HepG2 (cell line): ENCODE measurements at regions not wholly inside any gene's neighbourhood (a gene's known extent, or its start where the extent isn't known, plus 50 kb on each side); places are given as distances from the start of the nearest gene placed in this dataset.

Experiments used
- ATAC-seq: fragments of 200-7000 bp; cut with Tn5 transposase; 3 replicates; pipeline ENCODE4 v1.9.1; 2020; ENCODE audit warnings: mild to moderate bottlenecking, moderate library complexity
- BruUV-seq: library from RNA; stranded (reverse); fragments of 400-500 nt; replicated peaks from 2 replicates; lab custom pipeline; 2021; lab: Mats Ljungman, UMichigan
- CTCF ChIA-PET: fragments of 300-600 bp; formaldehyde crosslinking; extraction: SDS; loops from one replicate; lab custom pipeline; 2021; ENCODE audit warnings: low total read pairs, inconsistent platforms, low intra/inter-chr PET ratio; lab: Yijun Ruan, JAX
- POLR2A ChIA-PET: fragments of 350-600 bp; sonication (Branson Sonifier 250); formaldehyde crosslinking; loops from one replicate; lab custom pipeline; 2020; ENCODE audit warnings: antibody characterized with exemption, inconsistent platforms; lab: Yijun Ruan, JAX
- DNase-seq: peaks from one replicate; pipeline ENCODE4 v3.0.0-alpha.2; 2015; ENCODE audit warnings: low spot score
- FAIRE-seq: peaks from 3 replicates; lab custom pipeline; 2011; peaks lifted over from hg19 to GRCh38; lab: Jason Lieb, UNC
- H2AFZ ChIP-seq: one replicate; pipeline ENCODE4 v1.6.1; 2011; ENCODE audit warnings: low read length, inconsistent platforms
- H3K27ac ChIP-seq: fragments of 300-600 bp; 3 replicates; pipeline ENCODE4 v1.8.0; 2011; ENCODE audit warnings: mixed run types, mild to moderate bottlenecking, mixed read lengths, low read length, inconsistent platforms; ENCODE audit not compliant: insufficient read depth; ENCODE audit errors: extremely low read length
- H3K27me3 ChIP-seq, 2 experiments: fragments of 200-600 bp in 1 of 2; 2 replicates in 1 of 2; 3 replicates in 1 of 2; pipeline versions ENCODE4 v1.6.0 to v1.8.0; 2011; ENCODE audit warnings: low read length in 2 of 2, mild to moderate bottlenecking in 2 of 2, moderate library complexity in 2 of 2, inconsistent platforms in 1 of 2; ENCODE audit not compliant: insufficient read depth in 2 of 2, control insufficient read depth in 1 of 2
- H3K36me3 ChIP-seq, 2 experiments: fragments of 200-600 bp in 1 of 2; replicated peaks in 1 of 2; 2 replicates in 1 of 2; 3 replicates in 1 of 2; pipeline versions ENCODE4 v1.5.1 to v1.8.0; 2011; ENCODE audit warnings: low read length in 2 of 2, inconsistent platforms in 1 of 2; ENCODE audit not compliant: insufficient read depth in 2 of 2, control insufficient read depth in 1 of 2
- H3K4me1 ChIP-seq: 2 replicates; pipeline ENCODE4 v1.5.1; 2012; ENCODE audit warnings: low read length, inconsistent platforms; ENCODE audit not compliant: insufficient read depth
- H3K4me2 ChIP-seq: 2 replicates; pipeline ENCODE4 v1.6.0; 2011; ENCODE audit warnings: low read depth, low read length, inconsistent platforms
- H3K4me3 ChIP-seq, 3 experiments: fragments of 200-600 bp in 1 of 3; sonication (generic), shearing (Covaris generic) in 1 of 3; replicated peaks in 1 of 3; 2 replicates each; pipeline ENCODE4 v1.5.1; 2011 to 2016; ENCODE audit warnings: low read length in 3 of 3, inconsistent platforms in 2 of 3, low read depth in 2 of 3, mild to moderate bottlenecking in 2 of 3, control low read depth in 1 of 3, mixed read lengths in 1 of 3; ENCODE audit not compliant: insufficient read depth in 1 of 3
- H3K79me2 ChIP-seq: one replicate; pipeline ENCODE4 v1.6.1; 2011; ENCODE audit warnings: low read length, inconsistent platforms; ENCODE audit not compliant: insufficient read depth
- H3K9ac ChIP-seq: 2 replicates; pipeline ENCODE4 v1.6.0; 2011; ENCODE audit warnings: mild to moderate bottlenecking, low read depth, low read length, inconsistent platforms; ENCODE audit not compliant: insufficient read depth
- H3K9me3 ChIP-seq: 2 replicates; pipeline ENCODE4 v1.5.1; 2012; ENCODE audit warnings: mild to moderate bottlenecking, low read length
- H4K20me1 ChIP-seq: 2 replicates; pipeline ENCODE4 v1.6.0; 2011; ENCODE audit warnings: inconsistent platforms, mild to moderate bottlenecking, low read length, moderate library complexity; ENCODE audit not compliant: insufficient read depth
- ATM ChIP-seq: fragments of 450-650 bp; IDR thresholded peaks from 2 replicates; pipeline ENCODE4 v1.7.1; 2017; ENCODE audit warnings: mild to moderate bottlenecking, borderline replicate concordance
- CTCF ChIP-seq: sonication (generic); formaldehyde crosslinking; IDR thresholded peaks from 2 replicates; pipeline ENCODE4 v1.5.0; 2020; ENCODE audit warnings: mild to moderate bottlenecking, missing genetic modification reagents, moderate library complexity
- FOSL2 ChIP-seq: sonication (generic); formaldehyde crosslinking; IDR thresholded peaks from 2 replicates; pipeline ENCODE4 v1.4.0; 2020; ENCODE audit warnings: missing genetic modification reagents
- GFI1 ChIP-seq: sonication (generic); formaldehyde crosslinking; IDR thresholded peaks from 2 replicates; pipeline ENCODE4 v1.5.0; 2020; ENCODE audit warnings: missing genetic modification reagents, mild to moderate bottlenecking, borderline replicate concordance
- MAX ChIP-seq: IDR thresholded peaks from 2 replicates; pipeline ENCODE4 v1.6.1; 2012; ENCODE audit warnings: inconsistent platforms
- MED8 ChIP-seq: sonication (generic); formaldehyde crosslinking; IDR thresholded peaks from 2 replicates; pipeline ENCODE4 v1.8.1; 2023; ENCODE audit warnings: mild to moderate bottlenecking, missing genetic modification reagents; ENCODE audit not compliant: insufficient replicate concordance
- MYPOP ChIP-seq: sonication (generic); formaldehyde crosslinking; IDR thresholded peaks from 2 replicates; pipeline ENCODE4 v1.8.1; 2023; ENCODE audit warnings: mild to moderate bottlenecking, moderate library complexity, missing genetic modification reagents
- NR2F1 ChIP-seq, 2 experiments: fragments of 450-650 bp in 1 of 2; formaldehyde crosslinking in 1 of 2; IDR thresholded peaks; 2 replicates each; pipeline versions ENCODE4 v1.5.0 to v1.6.1; 2016 to 2020; ENCODE audit warnings: mild to moderate bottlenecking in 1 of 2, missing compliant biosample characterization in 1 of 2, missing genetic modification reagents in 1 of 2, moderate library complexity in 1 of 2
- PPARG ChIP-seq: conservative IDR thresholded peaks from 2 replicates; pipeline ENCODE4 v1.6.1; 2016; ENCODE audit warnings: missing biosample characterization, missing genetic modification reagents
- RELA ChIP-seq: sonication (generic); formaldehyde crosslinking; IDR thresholded peaks from 2 replicates; pipeline ENCODE4 v1.4.0; 2020; ENCODE audit warnings: missing genetic modification reagents
- SAFB2 ChIP-seq: sonication (generic); formaldehyde crosslinking; IDR thresholded peaks from 2 replicates; pipeline ENCODE4 v1.5.1; 2020; ENCODE audit warnings: missing genetic modification reagents, low read depth, mild to moderate bottlenecking, borderline replicate concordance
- SIN3B ChIP-seq: fragments of 150-350 bp; IDR thresholded peaks from 2 replicates; pipeline ENCODE4 v1.6.1; 2014; ENCODE audit warnings: low read length
- ZMYM4 ChIP-seq: sonication (generic); formaldehyde crosslinking; IDR thresholded peaks from 2 replicates; pipeline ENCODE4 v1.8.1; 2023; ENCODE audit warnings: mild to moderate bottlenecking, missing genetic modification reagents
- ZNF205 ChIP-seq: IDR thresholded peaks from 2 replicates; pipeline ENCODE4 v1.6.1; 2018; ENCODE audit warnings: missing biosample characterization, missing genetic modification reagents
- ZNF354B ChIP-seq: sonication (generic); formaldehyde crosslinking; IDR thresholded peaks from 2 replicates; pipeline ENCODE4 v1.8.0; 2022; ENCODE audit warnings: mild to moderate bottlenecking, missing genetic modification reagents
- ZNF616 ChIP-seq: sonication (generic); formaldehyde crosslinking; IDR thresholded peaks from 2 replicates; pipeline ENCODE4 v1.5.0; 2020; ENCODE audit warnings: low read depth, mild to moderate bottlenecking, missing genetic modification reagents
- ZSCAN21 ChIP-seq: sonication (generic); formaldehyde crosslinking; IDR thresholded peaks from 2 replicates; pipeline ENCODE4 v1.8.0; 2022; ENCODE audit warnings: mild to moderate bottlenecking, missing genetic modification reagents, moderate library complexity, borderline replicate concordance
- WGBS: methylation state at CpG from one replicate; pipeline ENCODE4 v1.1.6; 2017; ENCODE audit warnings: low lambda C conversion rate; 5-methylcytosine and 5-hydroxymethylcytosine counted together
- in situ Hi-C: cut with HindIII; loops from 2 replicates; pipeline ENCODE4 v1.10.0; 2017; ENCODE audit warnings: low pct_unique_long_range_greater_than_20kb; ENCODE audit not compliant: extremely low pct_ligation_motif_present
- intact Hi-C: fragments of 100-400 bp; cut with micrococcal nuclease; formaldehyde crosslinking; loops from one replicate; pipeline ENCODE4 v1.10.0; 2022; ENCODE audit not compliant: unreplicated experiment

- H3K4me1 ChIP-seq = peaks cover 10% of the 10 kb centered on the region
- H4K20me1 ChIP-seq = no peaks in the 10 kb centered on the region
- H3K4me3 ChIP-seq = no peak overlapping the region
- H3K27ac ChIP-seq = no peak overlapping the region
- H3K9me3 ChIP-seq = no peaks in the 10 kb centered on the region
- POLR2A ChIA-PET = no interaction called here
- no peak for ATAC-seq
- in situ Hi-C loops (no loop called here), intact Hi-C loops (no loop called here)
- H3K36me3 ChIP-seq = no peaks in the 10 kb centered on the region
- H3K9ac ChIP-seq = no peak overlapping the region
- H3K79me2 ChIP-seq = no peaks in the 10 kb centered on the region
- no peak overlapping the region for H2AFZ ChIP-seq
- BruUV-seq = no TSS peak
- CTCF ChIA-PET = no interaction called here
- FAIRE-seq = no peak
- no peak for DNase-seq
- H3K27me3 ChIP-seq = peaks cover 2 to 56% of the 10 kb centered on the region in 2 experiments; a peak in 3 of 5 replicates
- TF ChIP-seq MED8 (CRISPR knock-in tag) (no peak), MAX (no peak), CTCF (CRISPR knock-in tag) (no peak), NR2F1 (CRISPR knock-in tag; IDR thresholded peaks at IDR 0.05) (no peak), ATM (no peak)
- no peak overlapping the region for H3K4me2 ChIP-seq
- WGBS = 58% methylated on average over 3 of the region's 3 CpGs
Measured at GRCh38 chr2:45337481-45337880, 273.6 kb downstream of the SRBD1 start.

- no peaks in the 10 kb centered on the region for H3K36me3 ChIP-seq
- no peak overlapping the region for H3K4me2 ChIP-seq
- H3K27me3 ChIP-seq = peaks cover 2 to 53% of the 10 kb centered on the region in 2 experiments; a peak in 4 of 5 replicates
- ChIA-PET POLR2A (no interaction called here), CTCF (no interaction called here)
- FAIRE-seq (no peak), DNase-seq (no peak), ATAC-seq (no peak)
- no peaks in the 10 kb centered on the region for H3K9me3 ChIP-seq
- no TSS peak for BruUV-seq
- no peaks in the 10 kb centered on the region for H4K20me1 ChIP-seq
- H3K79me2 ChIP-seq = no peaks in the 10 kb centered on the region
- H3K4me1 ChIP-seq = peaks cover 43% of the 10 kb centered on the region
- WGBS = 80% methylated on average over 17 of the region's 17 CpGs
- in situ Hi-C loops (no loop called here), intact Hi-C loops (no loop called here)
- no peak overlapping the region for H3K27ac ChIP-seq
- no peak overlapping the region for H2AFZ ChIP-seq
- no peak overlapping the region for H3K9ac ChIP-seq
- no peak overlapping the region for H3K4me3 ChIP-seq
- TF ChIP-seq SAFB2 (no peak), RELA (CRISPR knock-in tag) (no peak), SIN3B (no peak), ZNF354B (CRISPR knock-in tag) (no peak), MYPOP (CRISPR knock-in tag) (no peak), PPARG (no peak), FOSL2 (no peak), ZMYM4 (CRISPR knock-in tag) (no peak), ZSCAN21 (CRISPR knock-in tag) (no peak), ZNF616 (CRISPR knock-in tag) (no peak), ZNF205 (CRISPR knock-in tag) (no peak), GFI1 (CRISPR knock-in tag) (no peak)
Measured at GRCh38 chr2:45334205-45334604, 276.9 kb downstream of the SRBD1 start.
